Stomach (tissue), 8 donors: ENCODE measurements at regions not wholly inside any gene's neighbourhood (a gene's known extent, or its start where the extent isn't known, plus 50 kb on each side); places are given as distances from the start of the nearest gene placed in this dataset.

ENCODE experiments used
- DNase-seq, 2 donors: peaks; one replicate each; pipeline versions ENCODE4 v3.0.0 to v3.0.0-alpha.2; 2013 to 2019
- H3K27ac ChIP-seq, 5 donors: fragments of 200-600 bp in 4 of 5; sonication (generic) in 4 of 5; one replicate each; pipeline ENCODE4 v1.5.1; 2013 to 2019; ENCODE audit warnings: mild to moderate bottlenecking in 1 of 5, moderate library complexity in 1 of 5
- H3K27me3 ChIP-seq, 3 donors: fragments of 200-600 bp; sonication (generic); one replicate each; pipeline ENCODE4 v1.5.1; 2017 to 2019; ENCODE audit warnings: mixed run types in 1 of 3
- H3K36me3 ChIP-seq, 4 donors: fragments of 200-600 bp; sonication (generic); 1 replicate in 3 of 4; 2 replicates in 1 of 4; pipeline ENCODE4 v1.5.1; 2016 to 2019
- H3K4me1 ChIP-seq, 4 donors: fragments of 200-600 bp; sonication (generic); one replicate each; pipeline ENCODE4 v1.5.1; 2016 to 2019
- H3K4me3 ChIP-seq, 4 donors: fragments of 200-600 bp; sonication (generic) in 3 of 4; one replicate each; pipeline ENCODE4 v1.5.1; 2016 to 2019; ENCODE audit warnings: mild to moderate bottlenecking in 1 of 4
- H3K9me3 ChIP-seq, 4 donors: fragments of 200-600 bp; sonication (generic); one replicate each; pipeline ENCODE4 v1.5.1; 2016 to 2019
- EP300 ChIP-seq: sonication (generic); formaldehyde crosslinking; IDR thresholded peaks from one replicate; pipeline ENCODE4 v1.6.1; 2017; ENCODE audit warnings: antibody characterized with exemption
- POLR2A ChIP-seq, 4 donors: fragments of 450-650 bp; IDR thresholded peaks; one replicate each; pipeline ENCODE4 v1.6.1; 2016; ENCODE audit warnings: antibody characterized with exemption in 4 of 4, control low read depth in 2 of 4, mild to moderate bottlenecking in 1 of 4, moderate library complexity in 1 of 4
- POLR2AphosphoS5 ChIP-seq, 3 donors: sonication (generic); formaldehyde crosslinking; IDR thresholded peaks; one replicate each; pipeline ENCODE4 v1.6.1; 2016; ENCODE audit warnings: antibody characterized with exemption in 3 of 3
- WGBS, 5 donors: extraction: QIAGEN DNeasy Blood & Tissue Kit in 3 of 5; methylation state at CpG; one replicate each; pipeline versions ENCODE4 v1.1.5 to v1.1.7; 2013 to 2018; 5-methylcytosine and 5-hydroxymethylcytosine counted together
- intact Hi-C: fragments of 100-400 bp; cut with DNase I; formaldehyde crosslinking; loops from one replicate; pipeline ENCODE4 v1.15.1; 2023; ENCODE audit warnings: low total_unique reads
- TF ChIP-seq, protein P1 (sequence below), 7 experiments: fragments of 450-650 bp in 4 of 7; fragments of 200-600 bp in 3 of 7; sonication (generic) in 3 of 7; IDR thresholded peaks; one replicate each; pipeline ENCODE4 v1.5.1; 2016 to 2019; ENCODE audit warnings: antibody characterized with exemption in 7 of 7, control low read depth in 2 of 7, mild to moderate bottlenecking in 1 of 7
- donor health status: healthy with polysubstance abuse.
- donor health status: Bipolar disorder and iron deficiency.
- donor health status: healthy.

DNA sequence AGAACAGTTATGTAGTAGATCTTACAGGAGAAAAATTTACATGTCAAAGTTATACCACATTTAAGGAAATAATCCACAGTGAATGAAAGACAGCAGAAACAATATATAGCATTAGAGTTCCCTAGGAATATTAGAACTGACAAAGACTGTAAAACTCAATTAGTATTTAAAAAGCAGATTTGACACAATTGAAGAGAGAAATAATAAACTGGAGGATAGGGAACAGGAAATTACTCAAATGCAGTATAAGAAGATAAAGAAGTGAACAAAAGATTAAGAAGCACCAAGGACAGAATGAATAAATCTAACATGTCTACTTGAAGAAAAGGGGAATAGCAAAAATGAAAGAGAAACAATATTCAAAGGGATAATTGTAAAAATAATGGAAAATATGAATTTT lies 132.6 kb upstream of the CHRNA7 start:
- H3K4me1 ChIP-seq, result no peaks in the 10 kb centered on the region
- intact Hi-C loops, result no loop called here
- TF ChIP-seq POLR2AphosphoS5 (IDR thresholded peaks at IDR 0.05), result no peak
- no peak for TF ChIP-seq EP300
- no peak for TF ChIP-seq POLR2A (IDR thresholded peaks at IDR 0.05)
- TF ChIP-seq, protein P1, sequence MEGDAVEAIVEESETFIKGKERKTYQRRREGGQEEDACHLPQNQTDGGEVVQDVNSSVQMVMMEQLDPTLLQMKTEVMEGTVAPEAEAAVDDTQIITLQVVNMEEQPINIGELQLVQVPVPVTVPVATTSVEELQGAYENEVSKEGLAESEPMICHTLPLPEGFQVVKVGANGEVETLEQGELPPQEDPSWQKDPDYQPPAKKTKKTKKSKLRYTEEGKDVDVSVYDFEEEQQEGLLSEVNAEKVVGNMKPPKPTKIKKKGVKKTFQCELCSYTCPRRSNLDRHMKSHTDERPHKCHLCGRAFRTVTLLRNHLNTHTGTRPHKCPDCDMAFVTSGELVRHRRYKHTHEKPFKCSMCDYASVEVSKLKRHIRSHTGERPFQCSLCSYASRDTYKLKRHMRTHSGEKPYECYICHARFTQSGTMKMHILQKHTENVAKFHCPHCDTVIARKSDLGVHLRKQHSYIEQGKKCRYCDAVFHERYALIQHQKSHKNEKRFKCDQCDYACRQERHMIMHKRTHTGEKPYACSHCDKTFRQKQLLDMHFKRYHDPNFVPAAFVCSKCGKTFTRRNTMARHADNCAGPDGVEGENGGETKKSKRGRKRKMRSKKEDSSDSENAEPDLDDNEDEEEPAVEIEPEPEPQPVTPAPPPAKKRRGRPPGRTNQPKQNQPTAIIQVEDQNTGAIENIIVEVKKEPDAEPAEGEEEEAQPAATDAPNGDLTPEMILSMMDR (IDR thresholded peaks at IDR 0.05), result no peak
- peaks cover 0 to 27% (median 17%) of the 10 kb centered on the region in 4 donors for H3K9me3 ChIP-seq
- H3K4me3 ChIP-seq, result no peak overlapping the region
- DNase-seq, result no peak
- no peak overlapping the region for H3K27ac ChIP-seq
- no peaks in the 10 kb centered on the region for H3K27me3 ChIP-seq
- no peaks in the 10 kb centered on the region for H3K36me3 ChIP-seq

DNA sequence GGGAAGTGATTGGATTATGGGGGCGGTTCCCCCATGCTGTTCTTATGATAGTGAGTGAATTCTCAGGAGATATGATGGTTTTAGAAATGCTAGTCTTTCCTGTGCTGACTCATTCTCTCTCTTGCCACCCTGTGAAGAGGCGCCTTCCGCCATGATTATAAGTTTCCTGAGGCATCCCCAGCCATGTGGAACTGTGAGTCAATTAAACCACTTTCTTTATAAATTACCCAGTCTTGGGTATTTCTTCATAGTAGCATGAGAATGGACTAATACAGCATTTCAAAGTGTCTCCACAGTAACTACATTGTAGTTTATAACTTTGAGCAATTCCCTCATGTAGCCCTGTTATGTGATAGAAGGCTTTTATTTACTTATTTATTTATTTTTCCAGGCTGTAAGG lies 128.8 kb upstream of the CHRNA7 start:
- peaks cover 0 to 5% (median 0%) of the 10 kb centered on the region in 4 donors for H3K4me1 ChIP-seq
- no peak for TF ChIP-seq POLR2A (IDR thresholded peaks at IDR 0.05)
- no peak for TF ChIP-seq POLR2AphosphoS5 (IDR thresholded peaks at IDR 0.05)
- TF ChIP-seq EP300, result no peak
- TF ChIP-seq, protein P1 (IDR thresholded peaks at IDR 0.05), result no peak

DNA sequence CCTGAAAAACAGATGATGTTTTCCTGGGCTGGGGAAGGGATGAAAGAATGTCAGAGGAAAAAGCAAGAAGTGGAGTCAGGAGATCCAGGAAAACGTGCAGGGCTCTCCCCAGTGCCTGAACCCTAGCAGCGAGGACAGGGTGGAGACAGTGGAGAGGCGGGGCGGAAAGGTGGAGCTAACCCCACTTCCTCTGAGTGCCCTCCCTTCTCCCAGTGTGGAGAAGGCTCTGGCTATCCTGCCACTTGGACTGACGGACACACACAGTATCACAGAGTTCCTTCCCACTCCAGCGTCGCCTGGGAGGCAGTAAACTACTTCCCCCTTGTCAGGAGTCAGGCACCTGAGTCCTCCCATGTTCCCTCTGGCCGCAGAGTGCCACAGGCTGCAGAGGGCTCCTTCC lies 125.3 kb upstream of the CHRNA7 start:
- no peak for TF ChIP-seq EP300
- TF ChIP-seq, protein P1 (IDR thresholded peaks at IDR 0.05), result no peak
- no peak for TF ChIP-seq POLR2AphosphoS5 (IDR thresholded peaks at IDR 0.05)
- TF ChIP-seq POLR2A (IDR thresholded peaks at IDR 0.05), result no peak
- Histone ChIP-seq H3K36me3 (no peaks in the 10 kb centered on the region), H3K4me3 (no peak overlapping the region), H3K27ac (no peak overlapping the region), H3K27me3 (no peaks in the 10 kb centered on the region), H3K9me3 (no peaks in the 10 kb centered on the region), H3K4me1 (peaks cover 0 to 5% (median 0%) of the 10 kb centered on the region in 4 donors)
- peak in 1 of 2 donors; percentile 6 for DNase-seq
- WGBS, 5 donors, result 12 to 22% (median 16%) methylated on average over 5 to 8 of the region's 8 CpGs
- intact Hi-C loops, result no loop called here

More for the DNA sequence above, 128.8 kb upstream of the CHRNA7 start:
- intact Hi-C loops, result no loop called here
- Histone ChIP-seq H3K9me3 (peaks cover 0 to 27% (median 17%) of the 10 kb centered on the region in 4 donors), H3K4me3 (no peak overlapping the region), H3K27me3 (no peaks in the 10 kb centered on the region), H3K27ac (no peak overlapping the region), H3K36me3 (no peaks in the 10 kb centered on the region)
- 86 to 95% (median 90%) methylated on average over 3 of the region's 3 CpGs for WGBS, 5 donors
- no peak for DNase-seq

DNA sequence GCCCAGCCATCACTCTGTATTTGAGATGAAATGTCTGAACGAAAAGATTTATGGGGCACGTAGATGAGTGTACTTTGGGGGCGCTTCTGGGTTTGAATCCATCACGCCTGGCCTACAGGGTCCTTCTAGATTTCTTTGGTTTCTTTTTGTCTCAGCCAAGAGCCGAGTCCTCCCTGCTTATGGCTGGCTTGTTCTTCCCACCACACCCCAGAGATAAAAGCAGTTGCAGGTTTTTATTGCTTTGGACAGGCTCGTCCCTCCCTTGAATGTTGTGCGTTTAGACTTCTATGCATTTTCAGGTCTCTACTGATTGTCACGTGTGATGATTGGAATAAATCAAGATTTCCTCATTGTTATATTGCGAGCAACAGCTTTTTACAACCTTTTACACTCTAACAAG lies 104.8 kb upstream of the CHRNA7 start:
- TF ChIP-seq POLR2A (IDR thresholded peaks at IDR 0.05) (no peak), EP300 (no peak), POLR2AphosphoS5 (IDR thresholded peaks at IDR 0.05) (no peak)
- TF ChIP-seq, protein P1 (IDR thresholded peaks at IDR 0.05), result no peak
- H3K9me3 ChIP-seq, result peaks cover 0 to 11% (median 4%) of the 10 kb centered on the region in 4 donors
- no peaks in the 10 kb centered on the region for H3K27me3 ChIP-seq
- H3K36me3 ChIP-seq, result no peaks in the 10 kb centered on the region
- H3K4me3 ChIP-seq, result no peak overlapping the region
- intact Hi-C loops, result no loop called here
- WGBS, 5 donors, result 83 to 89% (median 86%) methylated on average over 9 of the region's 9 CpGs
- no peak for DNase-seq
- H3K27ac ChIP-seq, result no peak overlapping the region
- H3K4me1 ChIP-seq, result no peaks in the 10 kb centered on the region
